ENCODE measurements at regions not wholly inside any gene's neighbourhood (a gene's known extent, or its start where the extent isn't known, plus 50 kb on each side); places are given as distances from the start of the nearest gene placed in this dataset.
"Not testable (repeated sequence)": the region's sequence is repeated elsewhere in the genome, so short reads cannot be mapped to it uniquely, and the experiment has no call there.

GRCh38 chr5:102047073-102047472, 249.0 kb downstream of the SLCO4C1 start:
- DNase-seq: not testable (repeated sequence)

DNA sequence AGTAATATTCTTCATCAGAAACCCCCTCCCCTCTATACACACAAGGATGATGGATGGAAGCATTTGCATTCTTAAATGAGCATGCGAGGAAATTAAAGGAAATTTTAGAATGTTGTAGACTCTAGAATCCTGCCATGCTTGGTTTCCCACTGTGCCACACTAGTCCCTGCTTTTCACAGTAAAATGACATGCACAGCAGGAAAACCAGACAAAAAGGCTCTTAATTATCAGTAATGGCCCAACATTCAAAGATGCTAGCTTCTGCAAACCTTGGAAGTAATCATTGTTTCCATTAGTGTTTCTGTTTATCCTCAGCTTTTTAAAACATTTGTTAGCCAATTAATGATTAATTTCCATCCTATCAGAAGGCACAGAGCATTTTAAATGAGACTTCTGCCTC, 255.8 kb downstream of the SLCO4C1 start:
- no peak for DNase-seq

DNA sequence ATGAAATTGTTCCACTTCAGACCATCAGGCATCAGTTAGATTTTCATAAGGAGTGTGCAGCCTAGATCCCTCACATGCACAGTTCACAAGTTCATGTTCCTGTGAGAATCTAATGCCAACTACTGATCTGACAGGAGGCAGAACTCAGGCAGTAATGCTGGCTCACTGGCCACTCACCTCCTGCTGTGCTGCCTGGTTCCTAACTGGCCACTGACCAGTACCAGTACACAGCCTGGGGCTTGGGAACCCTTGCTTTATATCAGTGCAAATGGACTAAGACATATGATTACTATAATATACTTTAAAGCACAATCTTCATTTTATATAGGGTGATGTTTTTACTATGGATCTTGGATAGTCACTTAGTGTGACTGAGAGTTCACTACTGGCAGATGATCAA, 259.2 kb downstream of the SLCO4C1 start:
- no peak for DNase-seq

GRCh38 chr5:102031711-102032110, 264.4 kb downstream of the SLCO4C1 start:
- DNase-seq: no peak

DNA sequence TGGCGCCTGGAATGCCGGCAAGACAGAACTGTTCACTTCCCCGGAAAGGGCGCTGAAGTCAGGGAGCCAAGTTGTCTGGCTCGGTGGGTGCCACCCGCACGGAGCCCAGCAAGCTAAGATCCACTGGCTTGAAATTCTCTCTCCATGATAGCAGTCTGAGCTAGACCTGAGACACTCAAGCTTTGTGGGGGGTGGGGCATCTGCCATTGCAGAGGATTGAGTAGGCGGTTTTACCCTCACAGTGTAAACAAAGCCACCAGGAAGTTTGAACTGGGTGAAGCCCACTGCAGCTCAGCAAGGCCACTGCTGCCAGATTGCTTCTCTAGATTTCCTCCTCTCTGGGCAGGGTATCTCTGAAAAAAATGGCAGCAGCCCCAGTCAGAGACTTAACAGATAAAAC, 277.4 kb downstream of the SLCO4C1 start:
- no peak for DNase-seq

DNA sequence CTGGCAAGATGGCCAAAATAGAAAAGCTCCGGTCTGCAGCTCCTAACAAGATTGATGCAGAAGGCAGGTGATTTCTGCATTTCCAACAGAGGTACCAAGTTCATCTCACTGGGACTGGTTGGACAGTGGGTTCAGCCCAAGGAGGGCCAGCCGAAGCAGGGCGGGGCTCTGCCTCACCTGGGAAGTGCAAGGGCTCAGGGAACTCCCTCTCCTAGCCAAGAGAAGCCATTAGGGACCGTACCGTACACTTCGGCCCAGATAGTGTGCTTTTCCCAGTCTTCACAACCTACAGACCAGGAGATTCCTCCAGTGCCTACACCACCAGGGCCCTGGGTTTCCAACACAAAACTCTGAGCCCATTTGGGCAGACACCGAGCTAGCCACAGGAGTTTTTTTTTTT, 277.8 kb downstream of the SLCO4C1 start:
- no peak for DNase-seq

DNA sequence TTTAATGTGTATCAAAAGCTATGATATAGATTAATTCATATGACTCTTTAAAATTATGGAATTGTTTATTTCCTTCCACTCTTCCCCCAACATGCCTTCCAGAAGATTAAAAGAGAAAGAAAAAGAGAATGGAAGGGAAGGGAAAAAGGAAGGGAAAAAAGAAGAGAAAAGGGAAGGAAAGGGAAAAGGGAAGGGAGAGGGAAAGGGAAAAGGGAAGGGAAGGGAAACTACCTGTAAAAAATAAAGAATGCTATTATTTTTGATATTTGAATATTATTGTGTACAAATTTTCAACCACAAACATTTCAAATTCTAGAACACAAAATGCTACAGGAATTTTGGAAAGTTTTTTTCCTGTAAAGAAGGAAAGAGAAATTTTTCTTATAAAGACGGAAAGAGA, 281.7 kb downstream of the SLCO4C1 start:
- no peak for DNase-seq

GRCh38 chr5:102010644-102011043, 285.4 kb downstream of the SLCO4C1 start:
- no peak for DNase-seq

- no peak for DNase-seq
These were observed 298.8 kb downstream of the SLCO4C1 start for GRCh38 chr5:101997235-101997634.

GRCh38 chr5:101995585-101995984, 300.5 kb downstream of the SLCO4C1 start:
- no peak for DNase-seq

DNA sequence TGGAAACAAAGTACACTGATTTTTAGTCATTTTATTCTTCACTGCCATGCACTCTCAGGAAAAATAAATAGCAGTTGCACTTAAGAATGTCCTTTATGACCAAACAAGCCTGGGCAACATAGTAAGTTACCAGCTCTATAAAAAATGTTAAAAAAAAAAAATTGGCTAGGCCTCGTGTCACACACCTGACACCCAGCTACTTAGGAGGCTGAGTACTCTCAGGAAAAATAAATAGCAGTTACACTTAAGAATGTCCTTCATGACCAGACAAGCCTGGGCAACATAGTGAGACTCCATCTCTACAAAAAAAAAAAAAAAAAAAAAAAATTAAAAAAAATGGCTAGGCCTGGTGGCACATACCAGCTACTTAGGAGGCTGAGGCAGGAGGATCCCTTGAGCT, 304.6 kb downstream of the SLCO4C1 start:
- no peak for DNase-seq

DNA sequence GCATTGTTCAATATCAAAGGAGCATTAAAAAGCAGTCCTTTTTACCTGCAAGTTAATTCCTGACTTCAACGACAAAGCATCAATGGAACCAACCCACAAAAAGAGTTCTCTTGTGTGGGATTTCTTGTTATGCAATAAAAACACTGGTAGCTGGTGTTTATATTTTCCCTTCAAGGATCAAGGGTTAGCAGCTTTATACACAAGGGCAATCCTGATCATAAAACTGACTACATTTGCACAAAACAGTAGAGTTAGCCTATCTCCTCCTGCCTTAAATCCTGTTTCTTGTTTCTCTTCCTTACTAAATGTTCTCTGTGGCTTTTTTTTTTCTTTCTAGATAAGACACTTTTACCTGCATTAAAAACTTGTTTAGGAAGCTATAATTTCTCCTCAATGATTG, 306.4 kb downstream of the SLCO4C1 start:
- DNase-seq: no peak

- peak; percentile 9 for DNase-seq
These were observed 318.2 kb downstream of the SLCO4C1 start for GRCh38 chr5:101977729-101978345.

DNA sequence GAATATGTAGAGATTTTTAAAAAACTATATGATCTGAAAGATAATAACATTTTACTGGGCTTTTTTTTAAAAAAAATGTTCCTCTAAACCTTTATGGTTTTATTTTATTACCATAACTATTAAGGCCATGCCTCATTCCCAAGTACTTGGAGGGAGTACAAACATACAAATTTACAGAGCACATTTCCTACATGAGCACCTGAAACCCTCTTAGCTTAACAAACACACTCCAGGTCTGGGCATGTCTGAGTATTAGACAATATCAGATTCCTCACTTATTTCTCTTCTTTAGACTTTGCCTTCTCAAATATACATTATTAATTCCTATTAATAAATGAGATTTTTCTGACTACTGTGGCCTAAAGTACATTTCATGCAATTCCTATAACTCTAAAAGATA, 319.2 kb downstream of the SLCO4C1 start:
- DNase-seq: no peak

DNA sequence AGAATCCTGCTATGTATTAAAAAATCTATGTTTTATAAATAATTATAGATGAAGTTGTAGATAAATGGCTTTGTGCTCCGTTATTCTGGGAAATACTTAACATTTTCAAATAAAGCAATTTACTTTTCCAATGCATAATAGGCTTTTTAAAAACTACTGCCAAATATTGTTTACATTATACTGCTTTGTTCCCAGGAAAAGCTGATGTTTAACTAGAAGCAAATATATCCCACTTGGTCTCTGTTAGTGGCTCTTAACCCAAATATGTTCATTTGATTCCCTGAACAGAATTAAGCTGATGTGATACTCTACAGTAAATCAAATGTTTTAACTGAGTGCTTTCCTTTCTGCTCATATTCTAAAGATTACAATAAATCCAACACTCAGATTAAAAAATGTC, 326.3 kb downstream of the SLCO4C1 start:
- no peak for DNase-seq

GRCh38 chr5:101966476-101966875, 329.6 kb downstream of the SLCO4C1 start:
- DNase-seq: no peak

DNA sequence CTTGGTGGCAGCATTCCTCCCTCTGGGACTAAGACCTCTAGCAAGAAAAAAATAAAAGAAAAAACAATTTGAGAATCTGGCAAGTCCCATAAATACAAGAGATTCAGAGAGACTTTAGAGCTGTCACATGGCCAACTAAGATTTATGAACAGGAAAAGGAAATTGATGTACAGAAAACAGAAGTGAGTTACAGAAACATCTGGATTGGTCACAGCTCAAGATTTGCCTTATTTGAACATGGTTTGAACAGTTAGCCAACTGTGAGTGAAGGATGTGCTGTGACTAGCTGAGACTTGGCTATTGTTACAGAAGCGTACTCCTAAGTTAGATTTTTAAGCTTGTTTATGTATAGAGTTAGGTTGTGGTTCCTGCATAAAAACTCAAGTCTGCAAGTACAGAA, 340.2 kb downstream of the SLCO4C1 start:
- DNase-seq: no peak

- DNase-seq: no peak
These were observed 346.1 kb downstream of the SLCO4C1 start for GRCh38 chr5:101950019-101950418.

DNA sequence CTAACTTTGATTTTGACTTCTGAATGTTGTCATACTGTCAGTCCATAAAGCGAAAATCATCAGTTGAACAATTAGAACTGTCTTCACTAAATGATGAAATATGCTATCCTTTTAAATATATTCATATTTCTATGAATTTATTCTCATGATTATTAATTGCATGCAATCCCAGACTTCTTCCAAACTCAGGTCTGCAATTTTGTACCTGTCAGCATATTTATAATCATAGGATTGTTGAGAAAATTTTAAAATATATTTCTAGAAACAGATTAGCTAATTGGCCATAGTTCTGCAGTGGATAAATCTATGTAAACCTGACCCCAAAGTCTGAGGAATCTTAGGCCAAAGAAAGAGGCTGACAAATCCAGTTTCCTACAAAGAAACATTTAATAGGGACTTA, 347.5 kb downstream of the SLCO4C1 start:
- DNase-seq: no peak

DNA sequence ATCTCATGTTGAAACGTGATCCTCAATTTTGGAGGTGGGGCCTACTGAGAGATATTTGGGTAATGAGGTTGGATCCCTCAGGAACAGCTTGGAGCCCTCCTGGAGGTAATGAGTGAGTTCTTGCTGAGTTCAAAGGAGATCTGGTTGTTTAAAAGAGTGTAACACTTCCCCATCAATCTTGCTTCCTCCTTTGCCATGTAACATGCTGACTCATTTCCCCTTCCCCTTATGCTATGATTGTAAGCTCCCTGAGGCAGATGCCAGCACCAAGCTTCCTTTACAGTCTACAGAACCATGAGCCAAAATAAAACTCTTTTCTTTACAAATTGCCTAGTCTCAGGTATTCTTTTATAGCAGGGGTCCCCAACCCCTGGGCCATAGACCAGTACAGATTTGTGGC, 352.3 kb downstream of the SLCO4C1 start:
- no peak for DNase-seq

DNA sequence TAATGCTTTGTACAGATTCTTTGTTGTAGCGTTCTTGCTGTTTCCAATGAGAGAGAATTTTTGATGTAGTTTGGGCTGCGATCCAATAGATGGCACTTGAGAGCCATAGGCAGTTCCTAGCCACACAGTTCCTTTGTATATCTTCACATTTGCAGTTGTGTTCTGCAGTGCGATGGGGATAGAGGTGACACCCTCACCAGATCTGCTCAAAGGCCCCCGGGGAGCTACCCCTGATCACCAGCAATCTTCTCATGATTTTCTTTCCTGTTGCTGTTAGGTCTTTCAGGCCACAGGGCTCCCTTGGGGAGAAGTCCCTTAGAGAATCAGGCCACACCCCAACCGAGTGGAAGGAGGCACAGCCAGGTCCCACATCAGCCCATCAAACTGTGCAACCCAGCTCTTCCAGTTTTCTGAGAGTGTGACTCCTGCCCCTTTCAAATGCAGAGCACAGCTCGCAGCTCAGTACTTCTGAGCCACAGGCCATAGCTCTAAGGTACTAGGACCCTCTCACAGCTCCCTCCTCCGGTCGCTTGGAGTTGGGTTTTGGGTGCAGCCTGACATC, 353.7 kb downstream of the SLCO4C1 start:
- DNase-seq: no peak

DNA sequence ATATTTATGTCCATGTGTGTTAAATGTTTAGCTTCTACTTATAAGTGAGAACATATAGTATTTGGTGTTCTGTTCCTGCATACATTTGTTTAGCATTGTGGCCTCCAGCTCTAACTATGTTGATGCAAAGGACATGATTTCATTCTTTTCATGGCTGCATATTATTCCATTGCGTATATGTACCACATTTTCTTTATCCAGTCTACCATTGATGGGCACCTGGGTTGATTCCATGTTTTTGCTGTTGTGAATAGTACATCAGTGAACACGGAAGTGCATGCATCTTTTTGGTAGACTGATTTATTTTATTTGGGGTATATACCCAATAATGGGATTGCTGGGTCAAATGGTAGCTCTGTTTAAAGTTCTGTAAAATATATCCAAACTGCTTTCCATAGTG, 359.0 kb downstream of the SLCO4C1 start:
- DNase-seq: no peak

GRCh38 chr5:101935086-101935485, 361.0 kb downstream of the SLCO4C1 start:
- DNase-seq: no peak

- no peak for DNase-seq
These were observed 363.5 kb downstream of the SLCO4C1 start for GRCh38 chr5:101932599-101932998.

DNA sequence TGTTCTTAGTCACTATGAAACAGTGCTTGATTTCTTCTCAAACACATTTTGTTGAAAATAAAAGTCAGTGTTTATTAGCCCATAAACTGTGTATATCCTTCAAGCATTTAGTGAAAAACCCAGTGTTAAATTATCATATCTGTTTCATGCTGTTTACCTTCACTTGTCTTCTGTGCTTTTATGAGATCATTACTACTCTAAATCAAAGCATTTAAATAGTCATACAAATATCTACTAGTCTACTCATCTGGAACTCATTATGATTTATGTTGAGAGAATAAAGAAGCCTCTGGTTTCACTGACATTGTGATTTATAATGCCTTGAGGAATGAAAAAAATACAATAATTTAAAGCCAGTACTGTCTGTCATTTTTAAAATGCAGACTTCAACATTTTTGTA, 366.5 kb downstream of the SLCO4C1 start:
- no peak for DNase-seq

Measured in CD4-positive, alpha-beta T cell treated with Interleukin-10 for 1 hour (primary cell).